NCI-H187 treated with DMSO at 0.1 percent for 48 hours (cell line): ENCODE measurements at regions not wholly inside any gene's neighbourhood (a gene's known extent, or its start where the extent isn't known, plus 50 kb on each side); places are given as distances from the start of the nearest gene placed in this dataset.

Experiments
- DNase-seq: peaks from one replicate; lab custom pipeline; 2025; lab: John Stamatoyannopoulos, UW

- no peak for DNase-seq
These were observed 159.4 kb downstream of the MAGEB5 start for GRCh38 chrX:26375346-26375745.

- DNase-seq, result no peak
These were observed 157.9 kb downstream of the MAGEB5 start for GRCh38 chrX:26373829-26374228.

GRCh38 chrX:26352891-26353430 is 137.0 kb downstream of the MAGEB5 start:
- no peak for DNase-seq

GRCh38 chrX:26347171-26347570 is 131.2 kb downstream of the MAGEB5 start:
- DNase-seq, result no peak

- no peak for DNase-seq
These were observed 118.3 kb downstream of the MAGEB5 start for GRCh38 chrX:26334232-26334631.

- DNase-seq, result no peak
These were observed 112.8 kb downstream of the MAGEB5 start for GRCh38 chrX:26328608-26329319.

- no peak for DNase-seq
These were observed 93.3 kb downstream of the MAGEB5 start for GRCh38 chrX:26309262-26309661.

GRCh38 chrX:26295425-26295824 is 79.5 kb downstream of the MAGEB5 start:
- DNase-seq, result no peak

- DNase-seq, result no peak
These were observed 70.9 kb downstream of the MAGEB5 start for GRCh38 chrX:26286836-26287235.
